ENCODE measurements at regions not wholly inside any gene's neighbourhood (a gene's known extent, or its start where the extent isn't known, plus 50 kb on each side); places are given as distances from the start of the nearest gene placed in this dataset.

DNA sequence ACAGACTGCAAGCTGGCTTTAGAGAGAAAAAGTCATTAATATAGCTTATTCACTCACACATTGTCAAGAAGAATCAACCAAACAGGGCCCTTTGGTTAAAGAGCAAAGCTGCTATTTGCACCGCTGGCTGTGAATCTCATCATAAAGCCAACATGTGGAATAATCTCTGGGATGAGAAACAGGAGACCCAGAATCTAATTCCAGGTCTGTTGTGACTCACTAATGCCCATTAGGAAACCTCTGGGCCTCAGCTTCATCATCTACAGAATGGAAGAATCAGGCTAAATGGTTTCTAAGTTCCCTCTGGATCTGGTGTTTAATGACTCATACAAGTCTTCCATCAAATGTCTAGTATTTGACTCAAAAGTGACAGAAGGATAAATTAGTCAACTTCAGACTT is 591.7 kb upstream of the DDX18 start:
- TF ChIP-seq EZH2 (IDR thresholded peaks at IDR 0.05; ENCODE audit: borderline replicate concordance, low read length) (no peak), CTCF (IDR thresholded peaks at IDR 0.05; ENCODE audit: low read length) (no peak)
